ENCODE measurements at regions not wholly inside any gene's neighbourhood (a gene's known extent, or its start where the extent isn't known, plus 50 kb on each side); places are given as distances from the start of the nearest gene placed in this dataset.
A peak's percentile ranks its signal among the peaks of the same experiment; 100 is the strongest.

DNA sequence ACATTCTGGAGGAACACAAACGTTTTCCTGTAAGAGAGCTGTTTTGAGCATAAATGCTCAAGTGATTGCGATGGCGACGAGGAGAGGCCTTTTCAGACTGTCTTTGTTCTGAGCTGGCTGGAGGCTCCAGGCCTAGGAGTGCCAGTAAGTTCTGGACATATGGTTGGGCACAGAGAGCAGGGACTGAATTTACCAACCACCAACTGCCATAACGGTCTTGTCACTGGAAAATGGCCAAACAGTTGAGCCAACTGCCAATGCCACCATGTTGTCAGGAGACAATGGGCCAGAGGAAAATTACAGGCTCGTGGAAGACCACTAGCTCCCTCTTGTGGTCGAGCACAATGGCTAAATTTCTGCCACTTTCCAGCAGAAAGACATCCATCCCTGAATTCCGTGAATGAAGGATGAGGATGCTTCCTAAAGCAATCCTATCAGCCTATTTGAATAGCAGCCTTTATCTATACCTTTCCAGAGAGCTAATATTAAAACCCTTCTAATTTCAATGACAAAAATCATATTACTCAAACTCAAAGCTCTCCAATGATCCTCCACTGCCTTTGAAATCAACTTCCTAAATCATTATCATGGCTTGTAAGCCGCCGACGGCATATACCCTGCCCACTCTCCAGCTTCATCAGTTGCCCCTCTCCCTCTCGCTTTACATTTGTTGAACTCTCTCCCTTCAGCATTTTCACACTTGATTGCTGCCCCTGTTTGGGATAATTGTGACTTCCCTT is 66.9 kb upstream of the GLIS3 start:
- Histone ChIP-seq H3K79me2 (ENCODE audit: insufficient read depth) (no peaks in the 10 kb centered on the region), H3K27ac (ENCODE audit: low read depth in 2 of 2, low read length in 1 of 2) (no peak overlapping the region), H3K4me2 (no peak overlapping the region), H3K4me3 (ENCODE audit: low read depth in 2 of 2, low read length in 1 of 2) (no peak overlapping the region), H3K27me3 (ENCODE audit: insufficient read depth) (no peaks in the 10 kb centered on the region), H3K9ac (no peak overlapping the region), H4K20me1 (ENCODE audit: insufficient read depth) (no peaks in the 10 kb centered on the region), H3K9me2 (no peaks in the 10 kb centered on the region), H3F3A (replicated peaks; ENCODE audit: insufficient read depth) (no peaks in the 10 kb centered on the region), H2AFZ (ENCODE audit: low read depth) (no peak overlapping the region), H3K4me1 (ENCODE audit: control insufficient read depth in 1 of 2, insufficient read depth in 2 of 2, low read depth in 1 of 2, low read length in 1 of 2) (no peaks in the 10 kb centered on the region; a peak in 1 of 4 replicates), H3K9me3 (no peaks in the 10 kb centered on the region), H3K36me3 (replicated peaks in 1 of 2; ENCODE audit: control insufficient read depth in 1 of 2, insufficient read depth in 2 of 2, low read length in 1 of 2) (no peaks in the 10 kb centered on the region)
- POLR2A ChIA-PET, result no interaction called here
- TF ChIP-seq NFIC (IDR thresholded peaks at IDR 0.05; ENCODE audit: borderline replicate concordance), result peak; percentile 31; the same call in 1 of the 2 replicates
- peak; percentile 68 for TF ChIP-seq SMC3 (IDR thresholded peaks at IDR 0.05; ENCODE audit: low read depth, low read length)
- no peak for TF ChIP-seq FOXJ3 (CRISPR knock-in tag; IDR thresholded peaks at IDR 0.05)
- TF ChIP-seq RCOR1 (IDR thresholded peaks at IDR 0.05; ENCODE audit: low read length), result no peak
- peak; percentile 68 for TF ChIP-seq RAD21 (IDR thresholded peaks at IDR 0.05; ENCODE audit: low read length)
- TF ChIP-seq RFX5 (IDR thresholded peaks at IDR 0.05; ENCODE audit: low read length), result no peak
- TF ChIP-seq, protein P1, sequence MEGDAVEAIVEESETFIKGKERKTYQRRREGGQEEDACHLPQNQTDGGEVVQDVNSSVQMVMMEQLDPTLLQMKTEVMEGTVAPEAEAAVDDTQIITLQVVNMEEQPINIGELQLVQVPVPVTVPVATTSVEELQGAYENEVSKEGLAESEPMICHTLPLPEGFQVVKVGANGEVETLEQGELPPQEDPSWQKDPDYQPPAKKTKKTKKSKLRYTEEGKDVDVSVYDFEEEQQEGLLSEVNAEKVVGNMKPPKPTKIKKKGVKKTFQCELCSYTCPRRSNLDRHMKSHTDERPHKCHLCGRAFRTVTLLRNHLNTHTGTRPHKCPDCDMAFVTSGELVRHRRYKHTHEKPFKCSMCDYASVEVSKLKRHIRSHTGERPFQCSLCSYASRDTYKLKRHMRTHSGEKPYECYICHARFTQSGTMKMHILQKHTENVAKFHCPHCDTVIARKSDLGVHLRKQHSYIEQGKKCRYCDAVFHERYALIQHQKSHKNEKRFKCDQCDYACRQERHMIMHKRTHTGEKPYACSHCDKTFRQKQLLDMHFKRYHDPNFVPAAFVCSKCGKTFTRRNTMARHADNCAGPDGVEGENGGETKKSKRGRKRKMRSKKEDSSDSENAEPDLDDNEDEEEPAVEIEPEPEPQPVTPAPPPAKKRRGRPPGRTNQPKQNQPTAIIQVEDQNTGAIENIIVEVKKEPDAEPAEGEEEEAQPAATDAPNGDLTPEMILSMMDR (IDR thresholded peaks at IDR 0.05), result peak; percentile 76
- TF ChIP-seq YY1 (IDR thresholded peaks at IDR 0.05; ENCODE audit: low read depth), result peak; percentile 42; the same call in 1 of the 2 replicates
- CTCF ChIA-PET, result interaction anchor here (1.1 to 5.6 kb wide), 6 partner anchors 9 to 1126 kb away, joined by 3 to 22 read pairs (median 6); no protein-coding TSS in a partner anchor
- 64% methylated on average over 12 of the region's 12 CpGs for WGBS (ENCODE audit: low lambda C conversion rate)
- DNase-seq, result peak; percentile 12

DNA sequence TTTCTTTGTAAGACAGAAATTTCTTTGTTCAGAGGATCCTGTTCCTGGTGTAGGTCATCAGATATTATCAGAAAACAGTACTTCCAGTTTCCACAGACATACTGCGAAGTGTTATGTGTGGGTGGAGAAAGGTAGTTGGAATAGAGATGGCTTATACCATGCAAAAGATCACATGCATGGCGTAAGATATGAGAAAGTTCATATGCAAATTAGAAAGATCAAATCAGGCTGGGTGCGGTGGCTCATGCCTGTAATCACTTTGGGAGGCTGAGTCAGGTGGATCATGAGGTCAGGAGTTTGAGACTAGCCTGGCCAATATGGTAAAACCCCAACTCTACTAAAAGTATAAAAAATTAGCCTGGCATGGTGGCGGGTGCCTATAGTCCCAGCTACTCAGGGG is 65.2 kb upstream of the GLIS3 start:
- ChIA-PET POLR2A (no interaction called here), CTCF (interaction anchor here (1.9 to 5.6 kb wide), 2 partner anchors 10 to 50 kb away, joined by 10 to 22 read pairs; no protein-coding TSS in a partner anchor)
- Histone ChIP-seq H3K9ac (no peak overlapping the region), H4K20me1 (ENCODE audit: insufficient read depth) (no peaks in the 10 kb centered on the region), H3K27me3 (ENCODE audit: insufficient read depth) (no peaks in the 10 kb centered on the region), H2AFZ (ENCODE audit: low read depth) (no peak overlapping the region), H3K4me3 (ENCODE audit: low read depth in 2 of 2, low read length in 1 of 2) (no peak overlapping the region), H3K79me2 (ENCODE audit: insufficient read depth) (no peaks in the 10 kb centered on the region), H3K9me3 (no peaks in the 10 kb centered on the region), H3K4me1 (ENCODE audit: control insufficient read depth in 1 of 2, insufficient read depth in 2 of 2, low read depth in 1 of 2, low read length in 1 of 2) (no peaks in the 10 kb centered on the region), H3K9me2 (no peaks in the 10 kb centered on the region), H3K27ac (ENCODE audit: low read depth in 2 of 2, low read length in 1 of 2) (no peak overlapping the region), H3F3A (replicated peaks; ENCODE audit: insufficient read depth) (no peaks in the 10 kb centered on the region), H3K36me3 (replicated peaks in 1 of 2; ENCODE audit: control insufficient read depth in 1 of 2, insufficient read depth in 2 of 2, low read length in 1 of 2) (no peaks in the 10 kb centered on the region), H3K4me2 (no peak overlapping the region)
- DNase-seq, result no peak
- WGBS (ENCODE audit: low lambda C conversion rate), result 90% methylated on average over 4 of the region's 4 CpGs
- TF ChIP-seq, protein P2, sequence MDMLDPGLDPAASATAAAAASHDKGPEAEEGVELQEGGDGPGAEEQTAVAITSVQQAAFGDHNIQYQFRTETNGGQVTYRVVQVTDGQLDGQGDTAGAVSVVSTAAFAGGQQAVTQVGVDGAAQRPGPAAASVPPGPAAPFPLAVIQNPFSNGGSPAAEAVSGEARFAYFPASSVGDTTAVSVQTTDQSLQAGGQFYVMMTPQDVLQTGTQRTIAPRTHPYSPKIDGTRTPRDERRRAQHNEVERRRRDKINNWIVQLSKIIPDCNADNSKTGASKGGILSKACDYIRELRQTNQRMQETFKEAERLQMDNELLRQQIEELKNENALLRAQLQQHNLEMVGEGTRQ (IDR thresholded peaks at IDR 0.05; ENCODE audit: borderline replicate concordance, low read depth, low read length), result no peak
- TF ChIP-seq RCOR1 (IDR thresholded peaks at IDR 0.05; ENCODE audit: low read length) (no peak), GABPA (IDR thresholded peaks at IDR 0.05; ENCODE audit: low read depth) (no peak), RXRA (IDR thresholded peaks at IDR 0.05; ENCODE audit: borderline replicate concordance, low read depth) (no peak), MEF2A (IDR thresholded peaks at IDR 0.05; ENCODE audit: borderline replicate concordance, low read depth) (no peak), SIN3A (IDR thresholded peaks at IDR 0.05; ENCODE audit: borderline replicate concordance, low read depth, low read length) (no peak), FOXJ3 (CRISPR knock-in tag; IDR thresholded peaks at IDR 0.05) (no peak), RAD21 (IDR thresholded peaks at IDR 0.05; ENCODE audit: low read length) (no peak), YY1 (IDR thresholded peaks at IDR 0.05; ENCODE audit: low read depth) (no peak)
- TF ChIP-seq, protein P3, sequence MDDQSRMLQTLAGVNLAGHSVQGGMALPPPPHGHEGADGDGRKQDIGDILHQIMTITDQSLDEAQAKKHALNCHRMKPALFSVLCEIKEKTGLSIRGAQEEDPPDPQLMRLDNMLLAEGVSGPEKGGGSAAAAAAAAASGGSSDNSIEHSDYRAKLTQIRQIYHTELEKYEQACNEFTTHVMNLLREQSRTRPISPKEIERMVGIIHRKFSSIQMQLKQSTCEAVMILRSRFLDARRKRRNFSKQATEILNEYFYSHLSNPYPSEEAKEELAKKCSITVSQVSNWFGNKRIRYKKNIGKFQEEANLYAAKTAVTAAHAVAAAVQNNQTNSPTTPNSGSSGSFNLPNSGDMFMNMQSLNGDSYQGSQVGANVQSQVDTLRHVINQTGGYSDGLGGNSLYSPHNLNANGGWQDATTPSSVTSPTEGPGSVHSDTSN (IDR thresholded peaks at IDR 0.05), result no peak
- TF ChIP-seq, protein P4, sequence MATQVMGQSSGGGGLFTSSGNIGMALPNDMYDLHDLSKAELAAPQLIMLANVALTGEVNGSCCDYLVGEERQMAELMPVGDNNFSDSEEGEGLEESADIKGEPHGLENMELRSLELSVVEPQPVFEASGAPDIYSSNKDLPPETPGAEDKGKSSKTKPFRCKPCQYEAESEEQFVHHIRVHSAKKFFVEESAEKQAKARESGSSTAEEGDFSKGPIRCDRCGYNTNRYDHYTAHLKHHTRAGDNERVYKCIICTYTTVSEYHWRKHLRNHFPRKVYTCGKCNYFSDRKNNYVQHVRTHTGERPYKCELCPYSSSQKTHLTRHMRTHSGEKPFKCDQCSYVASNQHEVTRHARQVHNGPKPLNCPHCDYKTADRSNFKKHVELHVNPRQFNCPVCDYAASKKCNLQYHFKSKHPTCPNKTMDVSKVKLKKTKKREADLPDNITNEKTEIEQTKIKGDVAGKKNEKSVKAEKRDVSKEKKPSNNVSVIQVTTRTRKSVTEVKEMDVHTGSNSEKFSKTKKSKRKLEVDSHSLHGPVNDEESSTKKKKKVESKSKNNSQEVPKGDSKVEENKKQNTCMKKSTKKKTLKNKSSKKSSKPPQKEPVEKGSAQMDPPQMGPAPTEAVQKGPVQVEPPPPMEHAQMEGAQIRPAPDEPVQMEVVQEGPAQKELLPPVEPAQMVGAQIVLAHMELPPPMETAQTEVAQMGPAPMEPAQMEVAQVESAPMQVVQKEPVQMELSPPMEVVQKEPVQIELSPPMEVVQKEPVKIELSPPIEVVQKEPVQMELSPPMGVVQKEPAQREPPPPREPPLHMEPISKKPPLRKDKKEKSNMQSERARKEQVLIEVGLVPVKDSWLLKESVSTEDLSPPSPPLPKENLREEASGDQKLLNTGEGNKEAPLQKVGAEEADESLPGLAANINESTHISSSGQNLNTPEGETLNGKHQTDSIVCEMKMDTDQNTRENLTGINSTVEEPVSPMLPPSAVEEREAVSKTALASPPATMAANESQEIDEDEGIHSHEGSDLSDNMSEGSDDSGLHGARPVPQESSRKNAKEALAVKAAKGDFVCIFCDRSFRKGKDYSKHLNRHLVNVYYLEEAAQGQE (IDR thresholded peaks at IDR 0.05; ENCODE audit: low read depth, low read length), result no peak
- TF ChIP-seq, protein P1 (IDR thresholded peaks at IDR 0.05), result no peak
